ENCODE measurements at regions not wholly inside any gene's neighbourhood (a gene's known extent, or its start where the extent isn't known, plus 50 kb on each side); places are given as distances from the start of the nearest gene placed in this dataset.

DNA sequence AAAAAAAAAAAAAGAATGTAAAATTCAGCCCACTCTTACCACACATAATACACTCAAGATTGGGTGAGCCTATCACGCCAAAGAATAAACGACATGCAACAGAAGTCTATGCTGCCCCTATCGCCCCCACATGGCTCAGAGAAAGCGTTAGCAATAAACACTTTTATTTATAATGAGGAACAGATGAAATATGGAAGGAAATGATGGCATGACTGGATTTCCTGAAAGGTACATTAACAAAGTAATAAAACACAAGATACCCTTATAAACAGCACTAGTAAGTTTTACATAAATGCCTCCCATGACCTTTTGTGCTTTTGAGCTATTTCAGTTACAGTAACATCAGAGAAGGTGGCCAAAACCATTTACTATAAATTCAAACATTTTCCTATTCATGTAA is 71.4 kb upstream of the SCAF8 start:
- TF ChIP-seq, protein P1, sequence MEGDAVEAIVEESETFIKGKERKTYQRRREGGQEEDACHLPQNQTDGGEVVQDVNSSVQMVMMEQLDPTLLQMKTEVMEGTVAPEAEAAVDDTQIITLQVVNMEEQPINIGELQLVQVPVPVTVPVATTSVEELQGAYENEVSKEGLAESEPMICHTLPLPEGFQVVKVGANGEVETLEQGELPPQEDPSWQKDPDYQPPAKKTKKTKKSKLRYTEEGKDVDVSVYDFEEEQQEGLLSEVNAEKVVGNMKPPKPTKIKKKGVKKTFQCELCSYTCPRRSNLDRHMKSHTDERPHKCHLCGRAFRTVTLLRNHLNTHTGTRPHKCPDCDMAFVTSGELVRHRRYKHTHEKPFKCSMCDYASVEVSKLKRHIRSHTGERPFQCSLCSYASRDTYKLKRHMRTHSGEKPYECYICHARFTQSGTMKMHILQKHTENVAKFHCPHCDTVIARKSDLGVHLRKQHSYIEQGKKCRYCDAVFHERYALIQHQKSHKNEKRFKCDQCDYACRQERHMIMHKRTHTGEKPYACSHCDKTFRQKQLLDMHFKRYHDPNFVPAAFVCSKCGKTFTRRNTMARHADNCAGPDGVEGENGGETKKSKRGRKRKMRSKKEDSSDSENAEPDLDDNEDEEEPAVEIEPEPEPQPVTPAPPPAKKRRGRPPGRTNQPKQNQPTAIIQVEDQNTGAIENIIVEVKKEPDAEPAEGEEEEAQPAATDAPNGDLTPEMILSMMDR (optimal IDR thresholded peaks at IDR 0.05 in 1 of 3, IDR thresholded peaks at IDR 0.05 in 1 of 3, conservative IDR thresholded peaks at IDR 0.05 in 1 of 3; ENCODE audit: extremely low read depth in 1 of 3, insufficient read depth in 2 of 3, low read length in 3 of 3), result no peak
- TF ChIP-seq EZH2 (IDR thresholded peaks at IDR 0.05; ENCODE audit: low read length), result no peak
